H7 (cell line): ENCODE measurements at regions not wholly inside any gene's neighbourhood (a gene's known extent, or its start where the extent isn't known, plus 50 kb on each side); places are given as distances from the start of the nearest gene placed in this dataset.
A peak's percentile ranks its signal among the peaks of the same experiment; 100 is the strongest.

Source experiments
- DNase-seq: peaks from one replicate; pipeline ENCODE4 v3.0.0; 2012
- H3K27me3 ChIP-seq: 2 replicates; pipeline ENCODE4 v1.6.0; 2011; ENCODE audit warnings: mild to moderate bottlenecking, low read length; ENCODE audit not compliant: control insufficient read depth, insufficient read depth
- H3K36me3 ChIP-seq: replicated peaks from 2 replicates; pipeline ENCODE4 v1.5.1; 2011; ENCODE audit warnings: low read length; ENCODE audit not compliant: control insufficient read depth, insufficient read depth
- H3K4me3 ChIP-seq: 2 replicates; pipeline ENCODE4 v1.5.1; 2011; ENCODE audit warnings: low read depth, mild to moderate bottlenecking, control low read depth, low read length, moderate library complexity; ENCODE audit not compliant: insufficient read depth

DNA sequence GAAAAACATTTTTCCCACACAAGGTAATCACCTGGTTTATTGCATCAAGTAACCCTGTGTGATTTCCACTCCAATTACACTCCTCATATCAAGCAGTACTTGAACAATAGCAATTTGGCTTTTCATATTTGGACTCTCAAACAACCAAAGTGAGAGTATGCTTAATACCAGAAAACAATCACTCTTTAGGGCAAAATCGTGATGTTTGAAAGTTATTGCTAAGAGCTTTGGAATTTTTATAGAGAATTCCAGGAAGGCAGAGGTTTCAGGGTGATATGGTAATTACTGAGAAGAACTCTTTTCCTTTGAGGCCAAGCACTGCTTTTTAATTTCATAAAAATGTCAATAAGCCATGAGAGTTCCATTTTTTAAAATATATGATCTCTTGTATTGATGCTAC is 779.5 kb upstream of the LRRTM1 start:
- DNase-seq: no peak
- no peaks in the 10 kb centered on the region for H3K27me3 ChIP-seq
- H3K4me3 ChIP-seq: no peak overlapping the region
- no peaks in the 10 kb centered on the region for H3K36me3 ChIP-seq

GRCh38 chr2:81078631-81079030 is 774.1 kb upstream of the LRRTM1 start:
- H3K27me3 ChIP-seq: no peaks in the 10 kb centered on the region
- no peak for DNase-seq
- no peaks in the 10 kb centered on the region for H3K36me3 ChIP-seq
- H3K4me3 ChIP-seq: no peak overlapping the region

GRCh38 chr2:81078102-81078501 is 773.5 kb upstream of the LRRTM1 start:
- no peaks in the 10 kb centered on the region for H3K27me3 ChIP-seq
- DNase-seq: no peak
- H3K4me3 ChIP-seq: no peak overlapping the region
- H3K36me3 ChIP-seq: no peaks in the 10 kb centered on the region

GRCh38 chr2:81077396-81077795 is 772.8 kb upstream of the LRRTM1 start:
- peak; percentile 5 for DNase-seq
- H3K4me3 ChIP-seq: no peak overlapping the region
- no peaks in the 10 kb centered on the region for H3K36me3 ChIP-seq
- H3K27me3 ChIP-seq: no peaks in the 10 kb centered on the region

DNA sequence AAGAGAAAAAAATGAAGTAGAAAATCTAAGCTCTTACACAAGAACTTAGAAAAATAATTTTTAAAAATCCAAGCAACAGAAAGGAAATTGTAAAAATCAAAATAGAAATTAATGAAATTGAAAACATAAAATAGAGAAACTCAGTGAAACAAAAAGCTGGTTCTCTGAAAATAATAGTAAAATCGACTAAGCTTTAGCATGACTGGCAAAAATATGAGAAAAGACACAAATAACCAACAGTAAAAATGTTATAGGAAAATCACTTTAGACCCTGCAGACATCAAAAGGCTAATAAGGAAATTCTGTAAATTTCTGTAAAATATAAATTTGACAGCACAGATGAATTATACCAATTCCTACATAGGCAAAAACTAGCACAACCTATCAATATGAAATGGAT is 768.9 kb upstream of the LRRTM1 start:
- Histone ChIP-seq H3K27me3 (no peaks in the 10 kb centered on the region), H3K4me3 (no peak overlapping the region), H3K36me3 (no peaks in the 10 kb centered on the region)
- no peak for DNase-seq

- Histone ChIP-seq H3K4me3 (no peak overlapping the region), H3K36me3 (no peaks in the 10 kb centered on the region), H3K27me3 (no peaks in the 10 kb centered on the region)
- no peak for DNase-seq
Measured at GRCh38 chr2:81068144-81068543, 763.6 kb upstream of the LRRTM1 start.

GRCh38 chr2:81061016-81061415 is 756.5 kb upstream of the LRRTM1 start:
- no peaks in the 10 kb centered on the region for H3K27me3 ChIP-seq
- H3K36me3 ChIP-seq: no peaks in the 10 kb centered on the region
- no peak overlapping the region for H3K4me3 ChIP-seq
- DNase-seq: no peak

GRCh38 chr2:81050580-81051095 is 746.1 kb upstream of the LRRTM1 start:
- H3K36me3 ChIP-seq: no peaks in the 10 kb centered on the region
- no peaks in the 10 kb centered on the region for H3K27me3 ChIP-seq
- no peak for DNase-seq
- no peak overlapping the region for H3K4me3 ChIP-seq

GRCh38 chr2:81043681-81044080 is 739.1 kb upstream of the LRRTM1 start:
- DNase-seq: no peak
- H3K36me3 ChIP-seq: no peaks in the 10 kb centered on the region
- H3K4me3 ChIP-seq: no peak overlapping the region
- no peaks in the 10 kb centered on the region for H3K27me3 ChIP-seq

- Histone ChIP-seq H3K27me3 (no peaks in the 10 kb centered on the region), H3K4me3 (no peak overlapping the region), H3K36me3 (no peaks in the 10 kb centered on the region)
- DNase-seq: no peak
Measured at GRCh38 chr2:81007104-81007503, 702.6 kb upstream of the LRRTM1 start.

- no peak overlapping the region for H3K4me3 ChIP-seq
- H3K27me3 ChIP-seq: no peaks in the 10 kb centered on the region
- DNase-seq: no peak
- no peaks in the 10 kb centered on the region for H3K36me3 ChIP-seq
Measured at GRCh38 chr2:81002906-81003305, 698.4 kb upstream of the LRRTM1 start.

DNA sequence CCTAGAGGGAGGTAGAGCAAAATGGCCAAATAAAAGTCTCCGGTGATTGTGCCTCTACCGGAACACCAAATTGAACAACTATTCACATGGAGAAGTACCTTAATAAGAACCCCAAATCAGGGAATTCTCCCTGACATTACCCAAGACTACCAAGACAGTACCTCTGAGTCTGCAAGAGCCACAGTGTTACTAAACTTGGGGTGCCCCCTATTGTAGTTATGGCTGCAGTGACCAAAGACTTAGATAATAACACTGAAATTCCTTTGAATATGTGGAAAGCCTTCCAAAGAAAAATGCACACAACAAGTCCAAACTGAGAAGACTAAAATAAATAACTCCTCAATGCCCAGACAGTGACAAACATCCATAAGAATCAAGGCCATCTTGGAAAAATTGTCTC is 682.9 kb upstream of the LRRTM1 start:
- Histone ChIP-seq H3K4me3 (no peak overlapping the region), H3K27me3 (no peaks in the 10 kb centered on the region), H3K36me3 (no peaks in the 10 kb centered on the region)
- no peak for DNase-seq

DNA sequence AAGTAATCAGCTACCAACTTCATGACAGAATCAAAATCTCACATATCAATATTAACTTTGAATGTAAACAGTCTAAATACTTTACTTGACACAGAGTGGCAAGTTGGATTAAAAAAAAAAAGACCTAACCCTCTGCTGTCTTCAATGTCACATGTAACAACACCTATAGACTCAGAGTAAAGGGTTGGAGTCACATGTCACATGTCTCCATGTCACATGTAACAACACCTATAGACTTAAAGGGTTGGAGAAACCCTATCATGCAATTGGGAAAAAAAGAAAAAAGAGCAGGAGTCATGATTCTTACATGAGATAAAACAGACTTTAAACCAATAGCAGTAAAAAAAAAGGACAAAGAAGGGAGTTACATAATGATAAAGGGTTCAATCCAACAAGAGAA is 665.3 kb upstream of the LRRTM1 start:
- Histone ChIP-seq H3K36me3 (no peaks in the 10 kb centered on the region), H3K27me3 (no peaks in the 10 kb centered on the region), H3K4me3 (no peak overlapping the region)
- DNase-seq: no peak

GRCh38 chr2:80968450-80968849 is 663.9 kb upstream of the LRRTM1 start:
- H3K27me3 ChIP-seq: no peaks in the 10 kb centered on the region
- DNase-seq: peak; percentile 2
- no peaks in the 10 kb centered on the region for H3K36me3 ChIP-seq

GRCh38 chr2:80947601-80948130 is 643.1 kb upstream of the LRRTM1 start:
- H3K27me3 ChIP-seq: no peaks in the 10 kb centered on the region
- no peaks in the 10 kb centered on the region for H3K36me3 ChIP-seq
- DNase-seq: no peak
- no peak overlapping the region for H3K4me3 ChIP-seq

More at GRCh38 chr2:80968450-80968849, 663.9 kb upstream of the LRRTM1 start:
- no peak overlapping the region for H3K4me3 ChIP-seq

GRCh38 chr2:80943487-80943886 is 638.9 kb upstream of the LRRTM1 start:
- Histone ChIP-seq H3K36me3 (no peaks in the 10 kb centered on the region), H3K27me3 (no peaks in the 10 kb centered on the region), H3K4me3 (no peak overlapping the region)
- no peak for DNase-seq
